ENCODE measurements at regions not wholly inside any gene's neighbourhood (a gene's known extent, or its start where the extent isn't known, plus 50 kb on each side); places are given as distances from the start of the nearest gene placed in this dataset.
A peak's percentile ranks its signal among the peaks of the same experiment; 100 is the strongest.

- H3K4me3 ChIP-seq (ENCODE audit: low read length): no peak overlapping the region
- DNase-seq (ENCODE audit: low read depth): no peak
- TF ChIP-seq CTCF (IDR thresholded peaks at IDR 0.05; ENCODE audit: insufficient read depth, low read depth, low read length, missing control alignments): no peak
Observed at GRCh38 chr4:187064033-187064432, 340.4 kb upstream of the FAT1 start.

GRCh38 chr4:187065396-187065795 is 341.7 kb upstream of the FAT1 start:
- DNase-seq (ENCODE audit: low read depth): no peak
- no peak for TF ChIP-seq CTCF (IDR thresholded peaks at IDR 0.05; ENCODE audit: insufficient read depth, low read depth, low read length, missing control alignments)
- no peak overlapping the region for H3K4me3 ChIP-seq (ENCODE audit: low read length)

GRCh38 chr4:187065806-187066205 is 342.1 kb upstream of the FAT1 start:
- no peak for DNase-seq (ENCODE audit: low read depth)
- TF ChIP-seq CTCF (IDR thresholded peaks at IDR 0.05; ENCODE audit: insufficient read depth, low read depth, low read length, missing control alignments): no peak
- H3K4me3 ChIP-seq (ENCODE audit: low read length): no peak overlapping the region

- DNase-seq (ENCODE audit: low read depth): no peak
- no peak for TF ChIP-seq CTCF (IDR thresholded peaks at IDR 0.05; ENCODE audit: insufficient read depth, low read depth, low read length, missing control alignments)
- H3K4me3 ChIP-seq (ENCODE audit: low read length): no peak overlapping the region
Observed at GRCh38 chr4:187069398-187069797, 345.7 kb upstream of the FAT1 start.

- peak; percentile 53 for DNase-seq (ENCODE audit: low read depth)
- no peak for TF ChIP-seq CTCF (IDR thresholded peaks at IDR 0.05; ENCODE audit: insufficient read depth, low read depth, low read length, missing control alignments)
- H3K4me3 ChIP-seq (ENCODE audit: low read length): no peak overlapping the region
Observed at GRCh38 chr4:187070158-187070557, 346.5 kb upstream of the FAT1 start.

GRCh38 chr4:187070740-187071139 is 347.1 kb upstream of the FAT1 start:
- no peak for TF ChIP-seq CTCF (IDR thresholded peaks at IDR 0.05; ENCODE audit: insufficient read depth, low read depth, low read length, missing control alignments)
- no peak overlapping the region for H3K4me3 ChIP-seq (ENCODE audit: low read length)
- DNase-seq (ENCODE audit: low read depth): no peak

GRCh38 chr4:187071946-187072600 is 348.4 kb upstream of the FAT1 start:
- H3K4me3 ChIP-seq (ENCODE audit: low read length): no peak overlapping the region
- no peak for TF ChIP-seq CTCF (IDR thresholded peaks at IDR 0.05; ENCODE audit: insufficient read depth, low read depth, low read length, missing control alignments)
- no peak for DNase-seq (ENCODE audit: low read depth)
